Neural progenitor cell (in vitro differentiated cells): ENCODE measurements at regions not wholly inside any gene's neighbourhood (a gene's known extent, or its start where the extent isn't known, plus 50 kb on each side); places are given as distances from the start of the nearest gene placed in this dataset.

Experiments used
- DNase-seq: peaks from one replicate; pipeline ENCODE4 v3.0.0-alpha.2; 2016; ENCODE audit warnings: low spot score
- H2AFZ ChIP-seq: fragments of 200-600 bp; sonication (generic); replicated peaks from 2 replicates; pipeline ENCODE4 v1.6.1; 2016; ENCODE audit warnings: antibody characterized with exemption
- H3F3A ChIP-seq: fragments of 200-600 bp; sonication (generic); 2 replicates; pipeline ENCODE4 v1.6.1; 2016; ENCODE audit warnings: antibody characterized with exemption, low read depth
- H3K27ac ChIP-seq: fragments of 200-600 bp; sonication (generic); 2 replicates; pipeline ENCODE4 v1.5.1; 2016; ENCODE audit warnings: mild to moderate bottlenecking
- H3K27me3 ChIP-seq: fragments of 200-600 bp; sonication (generic); 2 replicates; pipeline ENCODE4 v1.6.1; 2016; ENCODE audit warnings: mild to moderate bottlenecking, moderate library complexity
- H3K36me3 ChIP-seq: fragments of 200-600 bp; sonication (generic); 2 replicates; pipeline ENCODE4 v1.5.1; 2016
- H3K4me1 ChIP-seq: fragments of 200-600 bp; sonication (generic); 2 replicates; pipeline ENCODE4 v1.6.1; 2016; ENCODE audit warnings: mixed run types
- H3K4me2 ChIP-seq: fragments of 200-600 bp; sonication (generic); 2 replicates; pipeline ENCODE4 v1.6.1; 2016
- H3K4me3 ChIP-seq: fragments of 200-600 bp; sonication (generic); 2 replicates; pipeline ENCODE4 v1.5.1; 2016
- H3K79me2 ChIP-seq: fragments of 200-600 bp; sonication (generic); 2 replicates; pipeline ENCODE4 v1.6.1; 2016; ENCODE audit warnings: low read depth
- H3K9ac ChIP-seq: fragments of 200-600 bp; sonication (generic); 2 replicates; pipeline ENCODE4 v1.6.1; 2016
- H3K9me3 ChIP-seq: fragments of 200-600 bp; sonication (generic); 2 replicates; pipeline ENCODE4 v1.5.1; 2016; ENCODE audit warnings: low read depth
- H4K20me1 ChIP-seq: fragments of 200-600 bp; sonication (generic); 2 replicates; pipeline ENCODE4 v1.6.1; 2016; ENCODE audit warnings: low read depth
- H3K27ac Mint-ChIP-seq: 3 replicates; pipeline ENCODE4 v1.8.0; 2021; ENCODE audit warnings: mixed read lengths
- H3K27me3 Mint-ChIP-seq: 2 replicates; pipeline ENCODE4 v1.8.0; 2022; ENCODE audit warnings: low read depth, mild to moderate bottlenecking, inconsistent platforms, moderate library complexity, mixed read lengths; ENCODE audit not compliant: insufficient read depth
- H3K36me3 Mint-ChIP-seq: 3 replicates; pipeline ENCODE4 v1.8.0; 2021; ENCODE audit warnings: mixed read lengths
- H3K4me1 Mint-ChIP-seq: 3 replicates; pipeline ENCODE4 v1.8.0; 2021; ENCODE audit warnings: mixed read lengths
- H3K4me3 Mint-ChIP-seq: 3 replicates; pipeline ENCODE4 v1.8.0; 2021; ENCODE audit warnings: mild to moderate bottlenecking, moderate library complexity, mixed read lengths
- H3K9me3 Mint-ChIP-seq: 3 replicates; pipeline ENCODE4 v1.8.0; 2020; ENCODE audit warnings: mixed read lengths
- CTCF ChIP-seq: fragments of 200-600 bp; sonication (generic); IDR thresholded peaks from 2 replicates; pipeline ENCODE4 v1.5.1; 2017; ENCODE audit warnings: antibody characterized with exemption, mild to moderate bottlenecking
- EZH2 ChIP-seq: fragments of 200-600 bp; sonication (generic); IDR thresholded peaks from 2 replicates; pipeline ENCODE4 v1.6.1; 2017; ENCODE audit warnings: antibody characterized with exemption, mild to moderate bottlenecking, moderate library complexity
- EZH2phosphoT487 ChIP-seq: fragments of 200-600 bp; sonication (generic); IDR thresholded peaks from 2 replicates; pipeline ENCODE4 v1.6.1; 2017; ENCODE audit warnings: antibody characterized with exemption

- Mint-ChIP-seq H3K4me3 (no peak overlapping the region), H3K36me3 (no peaks in the 10 kb centered on the region), H3K27me3 (no peaks in the 10 kb centered on the region), H3K9me3 (no peaks in the 10 kb centered on the region), H3K4me1 (peaks cover 7% of the 10 kb centered on the region), H3K27ac (no peak overlapping the region)
- Histone ChIP-seq H3K9ac (no peak overlapping the region), H3K4me3 (no peak overlapping the region), H3F3A (no peaks in the 10 kb centered on the region), H4K20me1 (no peaks in the 10 kb centered on the region), H3K27me3 (no peaks in the 10 kb centered on the region), H3K79me2 (no peaks in the 10 kb centered on the region), H3K4me2 (no peak overlapping the region), H3K4me1 (peaks cover 3% of the 10 kb centered on the region), H3K36me3 (no peaks in the 10 kb centered on the region), H2AFZ (no peak overlapping the region), H3K9me3 (no peaks in the 10 kb centered on the region), H3K27ac (peak overlapping the region; percentile 65)
- no peak for TF ChIP-seq EZH2phosphoT487
- no peak for TF ChIP-seq CTCF
- TF ChIP-seq EZH2: no peak
- DNase-seq: peak; percentile 79
Observed at GRCh38 chr3:139758654-139759291, 81.0 kb upstream of the NMNAT3 start.

DNA sequence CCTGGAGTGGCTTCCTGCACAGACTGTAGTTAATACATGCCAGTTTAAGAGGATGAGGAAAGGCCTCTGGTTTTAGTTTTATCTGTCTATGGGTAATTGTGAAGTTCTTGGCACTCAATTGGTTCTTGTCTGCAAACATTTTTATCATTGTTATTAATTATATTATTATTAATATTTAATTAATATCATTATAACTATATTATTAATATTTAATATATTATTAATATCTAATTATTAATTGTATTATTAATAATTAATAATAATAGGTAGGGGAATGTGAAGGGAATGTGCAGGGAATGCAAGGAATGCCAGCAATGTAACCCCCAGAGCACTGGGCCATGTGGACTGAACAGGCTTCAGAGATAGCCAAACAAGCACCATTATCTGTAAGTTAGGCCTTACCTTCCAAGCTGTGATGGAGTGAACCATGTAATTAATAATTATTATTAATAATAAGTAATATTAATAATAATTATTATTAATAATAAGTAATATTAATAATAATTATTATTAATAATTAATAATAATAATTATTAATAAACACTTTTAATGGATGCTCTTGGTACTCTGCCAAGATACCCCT is 79.8 kb upstream of the NMNAT3 start:
- H3K79me2 ChIP-seq: no peaks in the 10 kb centered on the region
- no peaks in the 10 kb centered on the region for H3K27me3 ChIP-seq
- H3K27ac Mint-ChIP-seq: no peak overlapping the region
- no peak for DNase-seq
- no peak overlapping the region for H3K4me3 ChIP-seq
- H3K36me3 ChIP-seq: no peaks in the 10 kb centered on the region
- no peak overlapping the region for H2AFZ ChIP-seq
- no peaks in the 10 kb centered on the region for H3K27me3 Mint-ChIP-seq
- H3K9ac ChIP-seq: no peak overlapping the region
- H3K4me3 Mint-ChIP-seq: no peak overlapping the region
- H3K9me3 Mint-ChIP-seq: no peaks in the 10 kb centered on the region
- H4K20me1 ChIP-seq: no peaks in the 10 kb centered on the region
- peaks cover 7% of the 10 kb centered on the region for H3K4me1 Mint-ChIP-seq
- H3K36me3 Mint-ChIP-seq: no peaks in the 10 kb centered on the region
- no peaks in the 10 kb centered on the region for H3K9me3 ChIP-seq
- no peak overlapping the region for H3K4me2 ChIP-seq
- no peak overlapping the region for H3K27ac ChIP-seq
- no peaks in the 10 kb centered on the region for H3F3A ChIP-seq
- H3K4me1 ChIP-seq: peaks cover 3% of the 10 kb centered on the region
- no peak for TF ChIP-seq EZH2phosphoT487
- TF ChIP-seq EZH2: no peak
- no peak for TF ChIP-seq CTCF

DNA sequence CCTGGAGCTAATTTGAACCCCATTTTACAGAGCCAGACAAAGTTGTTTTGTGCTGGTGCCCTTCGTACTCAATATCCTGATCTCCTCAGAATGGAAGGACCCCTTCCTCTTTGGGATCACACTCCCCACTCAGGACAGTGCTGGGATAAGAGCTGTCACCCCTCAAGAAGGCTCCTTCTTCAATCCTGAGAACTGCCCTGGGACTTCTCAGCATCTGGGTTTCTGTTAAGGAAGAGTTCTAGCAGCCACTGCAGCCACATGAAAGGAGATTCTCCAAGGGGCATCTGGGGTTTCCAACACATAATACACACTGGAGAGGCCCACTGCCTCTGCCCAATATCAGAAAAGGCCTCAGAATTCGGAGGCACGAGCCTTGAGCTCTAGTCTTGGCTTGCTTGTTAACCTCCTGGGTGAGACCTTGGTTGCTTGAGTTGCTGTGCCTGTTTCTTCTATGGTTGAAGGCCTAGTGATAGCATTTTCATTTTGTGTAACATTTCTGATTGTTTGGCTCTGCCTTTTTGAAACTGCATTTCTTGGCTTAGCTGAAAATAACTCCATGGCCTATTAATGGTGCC is 78.8 kb upstream of the NMNAT3 start:
- no peaks in the 10 kb centered on the region for H3K36me3 ChIP-seq
- peaks cover 3% of the 10 kb centered on the region for H3K4me1 ChIP-seq
- H3F3A ChIP-seq: no peaks in the 10 kb centered on the region
- no peaks in the 10 kb centered on the region for H3K27me3 ChIP-seq
- Mint-ChIP-seq H3K4me3 (no peak overlapping the region), H3K36me3 (no peaks in the 10 kb centered on the region), H3K27me3 (no peaks in the 10 kb centered on the region), H3K27ac (no peak overlapping the region), H3K9me3 (no peaks in the 10 kb centered on the region), H3K4me1 (peaks cover 7% of the 10 kb centered on the region)
- H2AFZ ChIP-seq: no peak overlapping the region
- no peaks in the 10 kb centered on the region for H4K20me1 ChIP-seq
- H3K4me3 ChIP-seq: no peak overlapping the region
- H3K9me3 ChIP-seq: no peaks in the 10 kb centered on the region
- no peak overlapping the region for H3K4me2 ChIP-seq
- TF ChIP-seq EZH2phosphoT487: no peak
- no peak for TF ChIP-seq EZH2
- no peak for TF ChIP-seq CTCF
- DNase-seq: no peak
- no peak overlapping the region for H3K27ac ChIP-seq
- no peak overlapping the region for H3K9ac ChIP-seq
- no peaks in the 10 kb centered on the region for H3K79me2 ChIP-seq
